IMR-90 (cell line): ENCODE measurements at regions not wholly inside any gene's neighbourhood (a gene's known extent, or its start where the extent isn't known, plus 50 kb on each side); places are given as distances from the start of the nearest gene placed in this dataset.

Source experiments
- ATAC-seq: fragments of 200-7000 bp; cut with Tn5 transposase; 2 replicates; pipeline ENCODE4 v1.9.1; 2020; ENCODE audit warnings: low read depth, mild to moderate bottlenecking, moderate library complexity
- BruUV-seq: library from RNA; stranded (reverse); fragments of 400-500 nt; replicated peaks from 2 replicates; lab custom pipeline; 2021; lab: Mats Ljungman, UMichigan
- CTCF ChIA-PET: fragments of 300-600 bp; formaldehyde crosslinking; extraction: SDS; loops from one replicate; lab custom pipeline; 2021; ENCODE audit warnings: antibody characterized with exemption; lab: Yijun Ruan, JAX
- POLR2A ChIA-PET: fragments of 300-600 bp; sonication (Branson Sonifier 250); formaldehyde crosslinking; loops from one replicate; lab custom pipeline; 2022; ENCODE audit warnings: antibody characterized with exemption; ENCODE audit not compliant: unreplicated experiment; lab: Charles Lee
- DNase-seq: peaks from one replicate; pipeline ENCODE4 v3.0.0; 2013
- H2AFZ ChIP-seq: replicated peaks from 2 replicates; pipeline ENCODE3; 2013; ENCODE audit warnings: low read length, mild to moderate bottlenecking; ENCODE audit not compliant: poor library complexity
- H2AK5ac ChIP-seq: 2 replicates; pipeline ENCODE4 v1.6.1; 2013; ENCODE audit warnings: low read depth, low read length, inconsistent platforms
- H2AK9ac ChIP-seq: replicated peaks from 2 replicates; pipeline ENCODE3; 2013; ENCODE audit warnings: mild to moderate bottlenecking, low read depth, low read length, moderate library complexity; ENCODE audit not compliant: poor library complexity
- H2BK120ac ChIP-seq: 2 replicates; pipeline ENCODE4 v1.6.1; 2013; ENCODE audit warnings: low read depth, low read length, inconsistent platforms
- H2BK15ac ChIP-seq: 3 replicates; pipeline ENCODE4 v1.6.1; 2013; ENCODE audit warnings: low read depth, low read length, inconsistent platforms
- H2BK20ac ChIP-seq: 2 replicates; pipeline ENCODE4 v1.6.1; 2013; ENCODE audit warnings: low read depth, mild to moderate bottlenecking, inconsistent platforms, low read length, moderate library complexity
- H2BK5ac ChIP-seq: 2 replicates; pipeline ENCODE4 v1.6.1; 2013; ENCODE audit warnings: mild to moderate bottlenecking, low read depth, low read length, inconsistent platforms; ENCODE audit not compliant: poor library complexity, severe bottlenecking
- H3K14ac ChIP-seq: replicated peaks from 2 replicates; pipeline ENCODE4 v1.6.1; 2013; ENCODE audit warnings: low read depth, low read length, inconsistent platforms
- H3K18ac ChIP-seq: 2 replicates; pipeline ENCODE4 v1.6.1; 2013; ENCODE audit warnings: low read depth, low read length, control low read depth
- H3K23ac ChIP-seq: 2 replicates; pipeline ENCODE4 v1.6.1; 2013; ENCODE audit warnings: low read depth, low read length, inconsistent platforms
- H3K27ac ChIP-seq: 2 replicates; pipeline ENCODE4 v1.5.1; 2013; ENCODE audit warnings: mild to moderate bottlenecking, control low read depth, low read length; ENCODE audit not compliant: insufficient read depth
- H3K27me3 ChIP-seq: 2 replicates; pipeline ENCODE4 v1.6.1; 2013; ENCODE audit warnings: low read length; ENCODE audit not compliant: control insufficient read depth, insufficient read depth
- H3K36me3 ChIP-seq: 2 replicates; pipeline ENCODE4 v1.6.1; 2013; ENCODE audit warnings: low read length, mixed read lengths; ENCODE audit not compliant: control insufficient read depth, insufficient read depth
- H3K4ac ChIP-seq: 2 replicates; pipeline ENCODE4 v1.6.1; 2013; ENCODE audit warnings: low read depth, low read length, inconsistent platforms
- H3K4me1 ChIP-seq: 2 replicates; pipeline ENCODE4 v1.6.1; 2013; ENCODE audit warnings: low read length, mixed read lengths; ENCODE audit not compliant: control insufficient read depth, insufficient read depth
- H3K4me2 ChIP-seq: 2 replicates; pipeline ENCODE4 v1.6.1; 2013; ENCODE audit warnings: low read depth, mild to moderate bottlenecking, control low read depth, low read length, moderate library complexity
- H3K4me3 ChIP-seq: 2 replicates; pipeline ENCODE4 v1.5.1; 2013; ENCODE audit warnings: low read depth, mild to moderate bottlenecking, control low read depth, low read length, moderate library complexity; ENCODE audit not compliant: insufficient read depth
- H3K56ac ChIP-seq: 2 replicates; pipeline ENCODE4 v1.6.1; 2013; ENCODE audit warnings: low read length, inconsistent platforms; ENCODE audit not compliant: insufficient read depth; ENCODE audit errors: extremely low read depth
- H3K79me1 ChIP-seq, 2 experiments: 2 replicates each; pipeline ENCODE4 v1.6.1; 2013; ENCODE audit warnings: low read length in 2 of 2, inconsistent platforms in 1 of 2, low read depth in 1 of 2
- H3K9ac ChIP-seq: 2 replicates; pipeline ENCODE4 v1.6.1; 2013; ENCODE audit warnings: low read depth, low read length, control low read depth
- H3K9me1 ChIP-seq: 2 replicates; pipeline ENCODE4 v1.6.1; 2013; ENCODE audit warnings: low read length, inconsistent platforms; ENCODE audit not compliant: insufficient read depth
- H3K9me3 ChIP-seq: 2 replicates; pipeline ENCODE4 v1.6.1; 2013; ENCODE audit warnings: low read length; ENCODE audit not compliant: control insufficient read depth, insufficient read depth
- H4K20me1 ChIP-seq: 2 replicates; pipeline ENCODE4 v1.6.1; 2013; ENCODE audit warnings: low read length, inconsistent platforms; ENCODE audit not compliant: insufficient read depth
- H4K5ac ChIP-seq: 2 replicates; pipeline ENCODE4 v1.6.1; 2013; ENCODE audit warnings: mild to moderate bottlenecking, low read depth, low read length, control low read depth
- H4K8ac ChIP-seq, 2 experiments: 2 replicates each; pipeline ENCODE4 v1.6.1; 2013; ENCODE audit warnings: low read depth in 2 of 2, low read length in 2 of 2, control low read depth in 1 of 2, inconsistent platforms in 1 of 2
- H4K91ac ChIP-seq: 2 replicates; pipeline ENCODE4 v1.6.1; 2013; ENCODE audit warnings: low read depth, low read length, inconsistent platforms; ENCODE audit not compliant: insufficient read depth
- CEBPB ChIP-seq: IDR thresholded peaks from 2 replicates; pipeline ENCODE4 v1.6.1; 2012; ENCODE audit warnings: low read depth, low read length, improper control_type of control experiment
- CHD1 ChIP-seq: IDR thresholded peaks from 2 replicates; pipeline ENCODE4 v1.6.1; 2012; ENCODE audit warnings: low read depth, low read length, improper control_type of control experiment
- CTCF ChIP-seq: conservative IDR thresholded peaks from 2 replicates; pipeline ENCODE4 v1.5.1; 2012; ENCODE audit warnings: mild to moderate bottlenecking, low read depth, low read length, improper control_type of control experiment
- FOS ChIP-seq: fragments of 150-350 bp; IDR thresholded peaks from 2 replicates; pipeline ENCODE4 v1.6.1; 2016; ENCODE audit warnings: low read depth, low read length
- MAFK ChIP-seq: IDR thresholded peaks from 2 replicates; pipeline ENCODE4 v1.6.1; 2012; ENCODE audit warnings: low read depth, low read length, improper control_type of control experiment
- MAZ ChIP-seq: IDR thresholded peaks from 2 replicates; pipeline ENCODE4 v1.6.1; 2012; ENCODE audit warnings: low read depth, mild to moderate bottlenecking, low read length, improper control_type of control experiment, moderate library complexity, borderline replicate concordance
- MXI1 ChIP-seq: IDR thresholded peaks from 2 replicates; pipeline ENCODE4 v1.6.1; 2012; ENCODE audit warnings: low read depth, mild to moderate bottlenecking, low read length, moderate library complexity, borderline replicate concordance
- RAD21 ChIP-seq: IDR thresholded peaks from 2 replicates; pipeline ENCODE4 v1.6.1; 2012; ENCODE audit warnings: low read length, improper control_type of control experiment
- RCOR1 ChIP-seq: IDR thresholded peaks from 2 replicates; pipeline ENCODE4 v1.6.1; 2012; ENCODE audit warnings: mild to moderate bottlenecking, low read length, improper control_type of control experiment; ENCODE audit not compliant: insufficient replicate concordance
- RFX5 ChIP-seq: IDR thresholded peaks from 2 replicates; pipeline ENCODE4 v1.8.0; 2012; ENCODE audit warnings: low read depth, mild to moderate bottlenecking, low read length, moderate library complexity
- SMC3 ChIP-seq: fragments of 150-350 bp; IDR thresholded peaks from 2 replicates; pipeline ENCODE4 v1.6.1; 2016; ENCODE audit warnings: low read depth, mild to moderate bottlenecking, antibody characterized with exemption, low read length, moderate library complexity
- WGBS, 2 experiments: methylation state at CpG; one replicate each; pipeline versions ENCODE4 v1.1.5 to v1.1.7; 2013; ENCODE audit warnings: missing lambda C conversion rate in 2 of 2; ENCODE audit not compliant: insufficient read length in 1 of 2; ENCODE audit errors: extremely low coverage in 2 of 2; 5-methylcytosine and 5-hydroxymethylcytosine counted together
- dilution Hi-C: fragments of 300-500 bp; cut with HindIII; formaldehyde crosslinking; loops from one replicate; pipeline ENCODE4 v1.14.3; 2018; ENCODE audit warnings: low sequenced_read_pairs; ENCODE audit not compliant: unreplicated experiment
- in situ Hi-C: fragments of 300-500 bp; cut with MboI; formaldehyde crosslinking; loops from 3 replicates; pipeline ENCODE4 v1.14.3; 2019; ENCODE audit warnings: low sequenced_read_pairs, inconsistent platforms, mixed read lengths
- intact Hi-C: fragments of 100-400 bp; cut with micrococcal nuclease; formaldehyde crosslinking; loops from 2 replicates; pipeline ENCODE4 v1.10.0; 2022
- TF ChIP-seq, protein P1 (sequence below): fragments of 150-350 bp; IDR thresholded peaks from 2 replicates; pipeline ENCODE4 v1.6.1; 2017; ENCODE audit warnings: mild to moderate bottlenecking, antibody characterized with exemption, low read length, low read depth
- TF ChIP-seq, protein P2 (sequence below): fragments of 150-350 bp; IDR thresholded peaks from 2 replicates; pipeline ENCODE4 v1.6.1; 2016; ENCODE audit warnings: low read depth, mild to moderate bottlenecking, low read length, moderate library complexity, borderline replicate concordance

GRCh38 chr3:174362556-174362955 is 496.6 kb upstream of the NAALADL2 start:
- no CpG with 5 or more reads among the region's 3 CpGs for WGBS, 2 experiments
- H3K4ac ChIP-seq = no peak overlapping the region
- no peak overlapping the region for H3K23ac ChIP-seq
- H3K9ac ChIP-seq = no peak overlapping the region
- no peak overlapping the region for H2BK5ac ChIP-seq
- no peaks in the 10 kb centered on the region for H3K9me1 ChIP-seq
- no peak overlapping the region for H4K8ac ChIP-seq
- H3K4me1 ChIP-seq = no peaks in the 10 kb centered on the region
- no peak overlapping the region for H2BK20ac ChIP-seq
- H2BK120ac ChIP-seq = no peak overlapping the region
- no peak overlapping the region for H3K18ac ChIP-seq
- H3K27me3 ChIP-seq = no peaks in the 10 kb centered on the region
- intact Hi-C loops = no loop called here
- no peak overlapping the region for H2BK15ac ChIP-seq
- DNase-seq (no peak), ATAC-seq (no peak)
- no peak overlapping the region for H4K5ac ChIP-seq
- H3K36me3 ChIP-seq = no peaks in the 10 kb centered on the region
- ChIA-PET CTCF (interaction anchor here (0.6 kb wide), 1 partner anchor 782 kb away, joined by 4 read pairs; no protein-coding TSS in a partner anchor), POLR2A (no interaction called here)
- no peaks in the 10 kb centered on the region for H3K79me1 ChIP-seq
- no peak overlapping the region for H3K4me3 ChIP-seq
- BruUV-seq = no TSS peak
- no peak overlapping the region for H2AFZ ChIP-seq
- H3K4me2 ChIP-seq = no peak overlapping the region
- H3K9me3 ChIP-seq = no peaks in the 10 kb centered on the region
- H2AK9ac ChIP-seq = no peak overlapping the region
- in situ Hi-C loops = no loop called here
- TF ChIP-seq, protein P1, sequence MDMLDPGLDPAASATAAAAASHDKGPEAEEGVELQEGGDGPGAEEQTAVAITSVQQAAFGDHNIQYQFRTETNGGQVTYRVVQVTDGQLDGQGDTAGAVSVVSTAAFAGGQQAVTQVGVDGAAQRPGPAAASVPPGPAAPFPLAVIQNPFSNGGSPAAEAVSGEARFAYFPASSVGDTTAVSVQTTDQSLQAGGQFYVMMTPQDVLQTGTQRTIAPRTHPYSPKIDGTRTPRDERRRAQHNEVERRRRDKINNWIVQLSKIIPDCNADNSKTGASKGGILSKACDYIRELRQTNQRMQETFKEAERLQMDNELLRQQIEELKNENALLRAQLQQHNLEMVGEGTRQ = no peak
- TF ChIP-seq RAD21 = no peak
- TF ChIP-seq RCOR1 = no peak
- TF ChIP-seq MXI1 = no peak
- no peak for TF ChIP-seq MAFK
- no peak for TF ChIP-seq FOS
- TF ChIP-seq, protein P2, sequence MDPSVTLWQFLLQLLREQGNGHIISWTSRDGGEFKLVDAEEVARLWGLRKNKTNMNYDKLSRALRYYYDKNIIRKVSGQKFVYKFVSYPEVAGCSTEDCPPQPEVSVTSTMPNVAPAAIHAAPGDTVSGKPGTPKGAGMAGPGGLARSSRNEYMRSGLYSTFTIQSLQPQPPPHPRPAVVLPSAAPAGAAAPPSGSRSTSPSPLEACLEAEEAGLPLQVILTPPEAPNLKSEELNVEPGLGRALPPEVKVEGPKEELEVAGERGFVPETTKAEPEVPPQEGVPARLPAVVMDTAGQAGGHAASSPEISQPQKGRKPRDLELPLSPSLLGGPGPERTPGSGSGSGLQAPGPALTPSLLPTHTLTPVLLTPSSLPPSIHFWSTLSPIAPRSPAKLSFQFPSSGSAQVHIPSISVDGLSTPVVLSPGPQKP = no peak
- TF ChIP-seq RFX5 = no peak
- TF ChIP-seq CHD1 = no peak
- TF ChIP-seq MAZ = no peak
- no peak for TF ChIP-seq SMC3
- TF ChIP-seq CTCF = no peak
- no peak for TF ChIP-seq CEBPB
- no peak overlapping the region for H3K56ac ChIP-seq
- H3K14ac ChIP-seq = no peak overlapping the region
- no peak overlapping the region for H4K91ac ChIP-seq
- H3K27ac ChIP-seq = no peak overlapping the region
- dilution Hi-C loops = no loop called here
- H2AK5ac ChIP-seq = no peak overlapping the region
- H4K20me1 ChIP-seq = no peaks in the 10 kb centered on the region
